SK-N-SH treated with all-trans-retinoic acid at 6 μM for 48 hours (cell line): ENCODE measurements at regions not wholly inside any gene's neighbourhood (a gene's known extent, or its start where the extent isn't known, plus 50 kb on each side); places are given as distances from the start of the nearest gene placed in this dataset.

Source experiments
- ATAC-seq: fragments of 200-7000 bp; cut with Tn5 transposase; 3 replicates; pipeline ENCODE4 v1.9.1; 2020; ENCODE audit warnings: mild to moderate bottlenecking, moderate library complexity
- ARNTL ChIP-seq: fragments of 450-650 bp; formaldehyde crosslinking; IDR thresholded peaks from 2 replicates; pipeline ENCODE4 v1.5.0; 2020; ENCODE audit warnings: low read depth, mild to moderate bottlenecking, moderate library complexity, borderline replicate concordance
- BACH2 ChIP-seq: fragments of 250-450 bp; sonication (Bioruptor Pico); IDR thresholded peaks from 2 replicates; pipeline ENCODE4 v1.9.0; 2021; ENCODE audit warnings: mild to moderate bottlenecking, borderline replicate concordance
- CSDC2 ChIP-seq: fragments of 250-450 bp; sonication (Bioruptor Pico); IDR thresholded peaks from 2 replicates; pipeline ENCODE4 v1.5.0; 2020; ENCODE audit warnings: mild to moderate bottlenecking, moderate library complexity
- CSRNP3 ChIP-seq: fragments of 250-450 bp; sonication (Bioruptor Pico); IDR thresholded peaks from 2 replicates; pipeline ENCODE4 v1.5.1; 2021; ENCODE audit warnings: mild to moderate bottlenecking, moderate library complexity
- ESRRG ChIP-seq: fragments of 250-450 bp; sonication (Bioruptor Pico); IDR thresholded peaks from 2 replicates; pipeline ENCODE4 v1.6.1; 2021; ENCODE audit warnings: mild to moderate bottlenecking
- GLIS3 ChIP-seq: fragments of 250-450 bp; sonication (Bioruptor Pico); IDR thresholded peaks from 2 replicates; pipeline ENCODE4 v1.5.0; 2020; ENCODE audit warnings: mild to moderate bottlenecking, moderate library complexity
- ISL1 ChIP-seq: fragments of 250-450 bp; sonication (Bioruptor Pico); IDR thresholded peaks from 2 replicates; pipeline ENCODE4 v2.1.2; 2022; ENCODE audit warnings: mild to moderate bottlenecking, moderate library complexity
- OSR1 ChIP-seq: fragments of 250-450 bp; sonication (Bioruptor Pico); IDR thresholded peaks from 2 replicates; pipeline ENCODE4 v1.8.0; 2022; ENCODE audit warnings: moderate library complexity, mild to moderate bottlenecking, inconsistent platforms
- PPARA ChIP-seq: fragments of 250-450 bp; sonication (Bioruptor Pico); IDR thresholded peaks from 2 replicates; pipeline ENCODE4 v1.5.0; 2020; ENCODE audit warnings: mild to moderate bottlenecking, borderline replicate concordance
- RARB ChIP-seq: fragments of 250-450 bp; sonication (Bioruptor Pico); IDR thresholded peaks from 2 replicates; pipeline ENCODE4 v1.8.0; 2021; ENCODE audit warnings: mild to moderate bottlenecking, moderate library complexity
- SNAI2 ChIP-seq: fragments of 250-450 bp; sonication (Bioruptor Pico); IDR thresholded peaks from 2 replicates; pipeline ENCODE4 v1.5.0; 2020; ENCODE audit warnings: mild to moderate bottlenecking, moderate library complexity
- TCF4 ChIP-seq: fragments of 250-450 bp; sonication (Bioruptor Pico); IDR thresholded peaks from 2 replicates; pipeline ENCODE4 v1.8.0; 2021; ENCODE audit warnings: mild to moderate bottlenecking, moderate library complexity, borderline replicate concordance
- TOX ChIP-seq: fragments of 250-450 bp; sonication (Bioruptor Pico); IDR thresholded peaks from 2 replicates; pipeline ENCODE4 v1.8.0; 2021; ENCODE audit warnings: mild to moderate bottlenecking, moderate library complexity, borderline replicate concordance
- ZC3H10 ChIP-seq: fragments of 250-450 bp; sonication (Bioruptor Pico); IDR thresholded peaks from 2 replicates; pipeline ENCODE4 v1.5.1; 2021; ENCODE audit warnings: mild to moderate bottlenecking, moderate library complexity
- ZFP3 ChIP-seq: fragments of 250-450 bp; sonication (Bioruptor Pico); IDR thresholded peaks from 2 replicates; pipeline ENCODE4 v1.5.0; 2020; ENCODE audit warnings: mild to moderate bottlenecking, moderate library complexity
- ZNF565 ChIP-seq: fragments of 450-650 bp; formaldehyde crosslinking; conservative IDR thresholded peaks from 2 replicates; pipeline ENCODE4 v1.5.0; 2020; ENCODE audit warnings: low read depth, mild to moderate bottlenecking, moderate library complexity
- ZNF70 ChIP-seq: fragments of 450-650 bp; formaldehyde crosslinking; IDR thresholded peaks from 2 replicates; pipeline ENCODE4 v1.5.0; 2020; ENCODE audit warnings: mild to moderate bottlenecking, moderate library complexity
- ZNF8 ChIP-seq: fragments of 450-650 bp; formaldehyde crosslinking; IDR thresholded peaks from 2 replicates; pipeline ENCODE4 v1.5.0; 2020; ENCODE audit warnings: mild to moderate bottlenecking, moderate library complexity
- TF ChIP-seq, protein P1 (sequence below): fragments of 250-450 bp; sonication (Bioruptor Pico); IDR thresholded peaks from 2 replicates; pipeline ENCODE4 v1.5.0; 2020; ENCODE audit warnings: mild to moderate bottlenecking, moderate library complexity
- TF ChIP-seq, protein P2 (sequence below): fragments of 250-450 bp; sonication (Bioruptor Pico); IDR thresholded peaks from 2 replicates; pipeline ENCODE4 v1.5.1; 2020; ENCODE audit warnings: low read depth, mild to moderate bottlenecking, moderate library complexity
- TF ChIP-seq, protein P3 (sequence below): fragments of 250-450 bp; sonication (Bioruptor Pico); IDR thresholded peaks from 2 replicates; pipeline ENCODE4 v1.8.0; 2020; ENCODE audit warnings: mild to moderate bottlenecking, moderate library complexity, borderline replicate concordance

DNA sequence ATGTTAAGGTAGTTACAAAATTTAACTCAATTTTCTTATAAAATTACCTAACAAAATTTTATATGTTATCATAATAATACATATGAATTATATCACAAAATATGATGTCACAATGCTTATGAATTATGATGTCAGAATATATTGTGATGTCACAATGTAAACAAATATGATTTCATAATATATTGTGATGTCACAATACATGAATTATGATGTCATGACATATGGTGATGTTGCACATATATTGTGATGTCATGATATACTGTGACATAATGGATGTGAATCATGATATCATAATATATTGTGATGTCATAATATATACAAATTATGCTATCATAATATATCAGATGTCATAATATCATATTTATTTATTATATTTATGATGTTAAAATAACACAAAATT lies 1879.9 kb downstream of the TP53TG3F start:
- no peak for TF ChIP-seq PPARA (CRISPR knock-in tag)
- TF ChIP-seq, protein P1, sequence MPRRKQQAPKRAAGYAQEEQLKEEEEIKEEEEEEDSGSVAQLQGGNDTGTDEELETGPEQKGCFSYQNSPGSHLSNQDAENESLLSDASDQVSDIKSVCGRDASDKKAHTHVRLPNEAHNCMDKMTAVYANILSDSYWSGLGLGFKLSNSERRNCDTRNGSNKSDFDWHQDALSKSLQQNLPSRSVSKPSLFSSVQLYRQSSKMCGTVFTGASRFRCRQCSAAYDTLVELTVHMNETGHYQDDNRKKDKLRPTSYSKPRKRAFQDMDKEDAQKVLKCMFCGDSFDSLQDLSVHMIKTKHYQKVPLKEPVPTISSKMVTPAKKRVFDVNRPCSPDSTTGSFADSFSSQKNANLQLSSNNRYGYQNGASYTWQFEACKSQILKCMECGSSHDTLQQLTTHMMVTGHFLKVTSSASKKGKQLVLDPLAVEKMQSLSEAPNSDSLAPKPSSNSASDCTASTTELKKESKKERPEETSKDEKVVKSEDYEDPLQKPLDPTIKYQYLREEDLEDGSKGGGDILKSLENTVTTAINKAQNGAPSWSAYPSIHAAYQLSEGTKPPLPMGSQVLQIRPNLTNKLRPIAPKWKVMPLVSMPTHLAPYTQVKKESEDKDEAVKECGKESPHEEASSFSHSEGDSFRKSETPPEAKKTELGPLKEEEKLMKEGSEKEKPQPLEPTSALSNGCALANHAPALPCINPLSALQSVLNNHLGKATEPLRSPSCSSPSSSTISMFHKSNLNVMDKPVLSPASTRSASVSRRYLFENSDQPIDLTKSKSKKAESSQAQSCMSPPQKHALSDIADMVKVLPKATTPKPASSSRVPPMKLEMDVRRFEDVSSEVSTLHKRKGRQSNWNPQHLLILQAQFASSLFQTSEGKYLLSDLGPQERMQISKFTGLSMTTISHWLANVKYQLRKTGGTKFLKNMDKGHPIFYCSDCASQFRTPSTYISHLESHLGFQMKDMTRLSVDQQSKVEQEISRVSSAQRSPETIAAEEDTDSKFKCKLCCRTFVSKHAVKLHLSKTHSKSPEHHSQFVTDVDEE: no peak
- no peak for TF ChIP-seq ZFP3
- TF ChIP-seq BACH2: no peak
- TF ChIP-seq TOX (CRISPR knock-in tag): no peak
- TF ChIP-seq, protein P2, sequence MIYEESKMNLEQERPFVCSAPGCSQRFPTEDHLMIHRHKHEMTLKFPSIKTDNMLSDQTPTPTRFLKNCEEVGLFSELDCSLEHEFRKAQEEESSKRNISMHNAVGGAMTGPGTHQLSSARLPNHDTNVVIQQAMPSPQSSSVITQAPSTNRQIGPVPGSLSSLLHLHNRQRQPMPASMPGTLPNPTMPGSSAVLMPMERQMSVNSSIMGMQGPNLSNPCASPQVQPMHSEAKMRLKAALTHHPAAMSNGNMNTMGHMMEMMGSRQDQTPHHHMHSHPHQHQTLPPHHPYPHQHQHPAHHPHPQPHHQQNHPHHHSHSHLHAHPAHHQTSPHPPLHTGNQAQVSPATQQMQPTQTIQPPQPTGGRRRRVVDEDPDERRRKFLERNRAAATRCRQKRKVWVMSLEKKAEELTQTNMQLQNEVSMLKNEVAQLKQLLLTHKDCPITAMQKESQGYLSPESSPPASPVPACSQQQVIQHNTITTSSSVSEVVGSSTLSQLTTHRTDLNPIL: no peak
- TF ChIP-seq TCF4 (CRISPR knock-in tag): no peak
- TF ChIP-seq CSRNP3 (CRISPR knock-in tag): no peak
- no peak for TF ChIP-seq ARNTL (CRISPR knock-in tag)
- no peak for TF ChIP-seq SNAI2 (CRISPR knock-in tag)
- no peak for TF ChIP-seq ZNF70
- no peak for TF ChIP-seq ESRRG (CRISPR knock-in tag)
- no peak for TF ChIP-seq ZC3H10 (CRISPR knock-in tag)
- no peak for TF ChIP-seq ZNF565 (CRISPR knock-in tag)
- no peak for TF ChIP-seq OSR1 (CRISPR knock-in tag)
- no peak for TF ChIP-seq GLIS3 (CRISPR knock-in tag)
- TF ChIP-seq ISL1 (CRISPR knock-in tag): no peak
- TF ChIP-seq, all 23 proteins: peak for 0
- no peak for ATAC-seq

DNA sequence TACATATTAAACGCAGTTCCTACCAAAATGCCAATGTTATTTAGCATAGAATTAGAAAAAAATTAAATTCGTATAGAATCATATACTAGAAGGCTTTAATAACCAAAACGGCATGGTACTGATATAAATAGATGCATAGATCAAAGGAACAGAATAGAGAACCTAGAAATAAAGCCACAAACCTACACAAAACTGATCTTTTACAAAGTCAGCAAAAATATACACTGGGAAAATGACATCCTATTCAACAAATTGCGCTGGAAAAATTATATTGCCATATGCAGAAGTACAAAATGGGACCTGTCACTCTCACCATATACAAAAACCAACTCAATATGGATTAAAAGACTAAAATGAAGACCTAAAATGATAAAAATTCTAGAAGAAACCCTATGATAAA lies 1882.6 kb downstream of the TP53TG3F start:
- TF ChIP-seq SNAI2 (CRISPR knock-in tag) (no peak), CSRNP3 (CRISPR knock-in tag) (no peak), ZC3H10 (CRISPR knock-in tag) (no peak), OSR1 (CRISPR knock-in tag) (no peak), ZNF8 (CRISPR knock-in tag) (no peak), RARB (no peak), TCF4 (CRISPR knock-in tag) (no peak), CSDC2 (no peak), ZFP3 (no peak)
- TF ChIP-seq, protein P1: no peak
- TF ChIP-seq, protein P3, sequence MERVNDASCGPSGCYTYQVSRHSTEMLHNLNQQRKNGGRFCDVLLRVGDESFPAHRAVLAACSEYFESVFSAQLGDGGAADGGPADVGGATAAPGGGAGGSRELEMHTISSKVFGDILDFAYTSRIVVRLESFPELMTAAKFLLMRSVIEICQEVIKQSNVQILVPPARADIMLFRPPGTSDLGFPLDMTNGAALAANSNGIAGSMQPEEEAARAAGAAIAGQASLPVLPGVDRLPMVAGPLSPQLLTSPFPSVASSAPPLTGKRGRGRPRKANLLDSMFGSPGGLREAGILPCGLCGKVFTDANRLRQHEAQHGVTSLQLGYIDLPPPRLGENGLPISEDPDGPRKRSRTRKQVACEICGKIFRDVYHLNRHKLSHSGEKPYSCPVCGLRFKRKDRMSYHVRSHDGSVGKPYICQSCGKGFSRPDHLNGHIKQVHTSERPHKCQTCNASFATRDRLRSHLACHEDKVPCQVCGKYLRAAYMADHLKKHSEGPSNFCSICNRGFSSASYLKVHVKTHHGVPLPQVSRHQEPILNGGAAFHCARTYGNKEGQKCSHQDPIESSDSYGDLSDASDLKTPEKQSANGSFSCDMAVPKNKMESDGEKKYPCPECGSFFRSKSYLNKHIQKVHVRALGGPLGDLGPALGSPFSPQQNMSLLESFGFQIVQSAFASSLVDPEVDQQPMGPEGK: no peak
- no peak for ATAC-seq
